Hippocampal formation (tissue), 2 donors: ENCODE measurements at regions not wholly inside any gene's neighbourhood (a gene's known extent, or its start where the extent isn't known, plus 50 kb on each side); places are given as distances from the start of the nearest gene placed in this dataset.
"Not testable (repeated sequence)": the region's sequence is repeated elsewhere in the genome, so short reads cannot be mapped to it uniquely, and the experiment has no call there.

ENCODE experiments used
- DNase-seq, 2 donors: peaks; one replicate each; lab custom pipeline; 2025; lab: John Stamatoyannopoulos, UW

- no peak for DNase-seq
These were observed 298.8 kb upstream of the LYPLAL1 start for GRCh38 chr1:218874801-218875400.

- DNase-seq: no peak
These were observed 295.3 kb upstream of the LYPLAL1 start for GRCh38 chr1:218878369-218878768.

DNA sequence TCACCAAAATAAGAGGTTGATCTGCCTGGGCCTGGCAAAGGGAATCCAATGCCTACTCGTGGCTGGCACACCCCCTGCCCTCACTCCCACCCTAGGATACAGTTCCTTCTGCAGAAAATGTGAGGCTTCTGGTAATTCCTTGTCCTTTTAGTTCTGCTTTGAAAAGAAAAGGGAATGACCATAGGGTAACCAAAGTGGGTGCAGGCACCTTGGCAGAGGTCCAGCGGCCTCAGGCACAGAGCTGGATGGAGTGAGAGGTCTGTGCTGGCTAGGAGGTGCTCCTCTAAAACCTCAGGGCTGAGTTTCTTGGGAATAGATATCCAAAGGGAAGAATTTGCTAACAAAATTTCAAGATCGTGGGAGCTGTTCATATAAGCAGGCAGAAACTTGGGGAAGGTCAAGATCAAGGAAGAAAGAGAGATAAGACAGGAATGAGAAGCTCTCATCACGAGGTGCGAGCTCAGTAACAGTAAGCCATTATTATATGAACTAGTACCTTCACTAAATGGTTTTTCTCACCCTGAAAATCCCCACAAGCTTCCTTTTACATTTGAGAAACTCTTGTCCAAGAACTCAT lies 293.1 kb upstream of the LYPLAL1 start:
- no peak for DNase-seq

GRCh38 chr1:218882454-218882853 lies 291.2 kb upstream of the LYPLAL1 start:
- DNase-seq: no peak

DNA sequence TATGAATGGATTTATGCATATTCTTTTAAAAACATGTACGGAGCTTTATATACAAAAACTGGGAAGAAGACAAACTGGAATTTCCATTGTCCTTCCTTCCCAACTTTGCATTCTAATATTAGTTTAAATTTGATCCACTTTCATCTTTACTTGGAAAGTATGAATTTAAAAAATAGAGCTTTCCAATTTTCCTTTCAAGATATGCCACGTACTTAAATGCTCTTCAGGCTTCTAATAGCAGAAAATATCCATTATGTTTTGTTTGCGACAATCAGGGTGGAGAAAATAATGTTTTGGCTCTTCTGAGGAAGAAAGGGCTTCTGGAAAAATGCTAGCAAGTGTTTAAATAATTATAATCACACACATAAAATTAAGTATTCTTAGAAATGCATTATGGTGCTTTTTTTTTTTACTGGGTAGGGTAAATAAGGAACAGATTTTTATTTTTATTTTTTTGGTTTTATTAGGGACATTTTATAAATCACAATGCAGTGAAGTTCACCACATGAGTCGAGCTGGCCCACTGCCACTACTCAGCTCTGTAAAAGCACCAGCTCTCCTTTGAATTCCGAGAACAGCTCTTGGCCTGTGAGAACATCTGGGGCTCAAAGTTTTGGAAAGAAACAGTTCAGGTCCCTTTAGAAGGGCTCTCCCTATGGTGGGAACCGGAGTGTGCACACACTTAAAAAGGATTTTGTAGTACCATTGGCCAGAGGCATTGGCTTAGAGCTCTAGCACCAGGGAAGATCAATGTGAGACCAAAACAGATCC lies 287.4 kb upstream of the LYPLAL1 start:
- DNase-seq: peak in 1 of 2 donors; percentile 1

DNA sequence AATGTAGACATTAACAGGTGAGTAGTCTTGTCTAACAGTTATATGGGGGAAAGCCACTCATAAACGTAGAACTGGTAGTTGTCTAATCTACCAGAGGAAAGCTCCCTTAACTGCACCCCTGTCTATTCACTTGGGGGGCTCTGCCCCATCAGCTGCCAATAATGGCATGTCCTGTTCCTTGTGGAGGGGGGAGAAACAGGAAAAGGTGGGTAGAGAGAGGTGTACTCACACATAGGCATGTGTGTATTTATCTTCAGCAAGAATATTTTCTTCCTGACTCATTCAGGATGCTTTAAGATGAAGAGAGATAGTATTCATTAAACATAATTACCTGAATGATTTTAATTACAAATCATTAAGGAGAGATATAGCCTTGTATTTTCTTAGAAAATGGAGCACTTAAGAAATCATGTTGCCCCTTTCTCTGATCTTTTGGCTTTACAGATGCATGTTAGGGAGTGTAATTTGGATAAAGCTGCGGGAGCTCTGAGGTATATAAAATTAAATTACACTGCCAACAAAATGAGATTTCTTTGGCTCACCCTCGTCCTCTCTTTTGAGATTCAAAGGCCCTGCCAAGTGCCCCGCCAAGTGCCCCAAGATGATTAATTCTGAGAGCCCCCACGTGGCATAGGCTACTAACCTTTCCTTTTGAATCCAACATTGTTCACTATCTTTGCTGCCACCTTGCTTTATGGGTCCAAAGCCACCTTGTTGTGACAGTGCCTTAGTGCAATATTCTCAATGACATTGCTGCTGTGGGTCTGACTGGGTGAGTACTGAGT lies 286.3 kb upstream of the LYPLAL1 start:
- DNase-seq: no peak

- peak in 1 of 2 donors; percentile 8 for DNase-seq
These were observed 283.2 kb upstream of the LYPLAL1 start for GRCh38 chr1:218890451-218890850.

- no peak for DNase-seq
These were observed 282.1 kb upstream of the LYPLAL1 start for GRCh38 chr1:218891577-218891976.

DNA sequence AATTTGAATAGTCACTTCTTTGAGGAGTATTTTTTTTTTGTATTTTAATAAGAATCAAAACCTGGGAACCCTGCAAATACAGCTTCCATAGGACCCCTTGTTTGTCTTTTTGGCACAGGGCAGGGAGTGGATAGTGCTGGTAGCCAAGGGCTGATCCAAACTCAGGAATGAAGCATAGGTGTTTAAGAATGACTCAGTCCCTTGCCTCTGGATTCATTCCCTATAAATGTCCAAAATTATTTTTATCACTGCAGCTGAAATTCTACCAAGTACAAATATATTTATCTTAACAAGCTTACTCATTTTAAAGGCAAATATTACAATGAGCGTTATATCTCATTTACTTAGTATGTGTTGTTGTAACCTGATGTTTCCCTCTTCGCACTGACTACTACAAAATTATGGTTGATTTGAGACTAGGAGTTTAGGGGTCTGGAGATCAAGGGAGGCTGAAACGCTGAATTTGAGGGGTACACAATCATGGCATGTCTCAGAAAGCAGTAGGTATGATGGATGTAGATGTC lies 278.6 kb upstream of the LYPLAL1 start:
- no peak for DNase-seq

- no peak for DNase-seq
These were observed 277.5 kb upstream of the LYPLAL1 start for GRCh38 chr1:218896202-218896601.

GRCh38 chr1:218898921-218899320 lies 274.8 kb upstream of the LYPLAL1 start:
- no peak for DNase-seq

DNA sequence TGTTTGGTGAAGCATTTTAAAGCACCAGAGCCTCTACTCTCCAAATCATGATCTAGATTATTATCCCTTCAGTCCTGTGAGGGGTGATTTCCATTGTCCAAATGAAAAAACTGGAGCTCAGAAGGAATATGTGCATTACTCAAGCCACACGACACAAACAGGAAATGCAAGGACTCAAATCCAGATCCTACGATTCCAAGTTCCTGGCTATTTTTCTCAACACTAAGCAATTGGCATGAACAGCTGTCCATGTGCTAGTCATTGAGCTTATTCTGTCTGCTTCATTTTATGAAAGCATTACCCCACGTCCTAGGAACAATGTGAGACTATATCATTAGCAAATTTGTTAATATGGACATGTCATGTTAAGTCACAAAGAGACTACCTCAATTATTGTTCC lies 273.1 kb upstream of the LYPLAL1 start:
- DNase-seq: no peak

DNA sequence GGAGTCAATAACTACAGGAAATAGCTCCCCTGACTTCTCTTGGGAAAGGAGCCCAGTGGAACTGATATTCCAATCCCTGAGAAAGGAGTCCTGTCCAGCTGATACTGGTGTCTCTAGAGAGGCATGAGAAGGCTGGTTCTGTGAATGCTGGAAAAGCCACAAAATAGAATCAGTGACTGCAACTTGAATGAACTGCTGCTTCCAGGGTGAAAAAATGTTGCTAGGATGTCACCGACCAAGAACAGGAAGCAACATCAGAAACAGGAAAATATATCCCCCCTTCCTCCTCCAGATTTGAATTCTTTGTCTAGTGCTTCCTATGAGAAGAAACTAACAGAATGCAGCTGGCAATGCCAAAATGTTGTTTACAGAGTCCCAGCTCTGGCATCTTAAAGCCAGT lies 269.3 kb upstream of the LYPLAL1 start:
- no peak for DNase-seq

DNA sequence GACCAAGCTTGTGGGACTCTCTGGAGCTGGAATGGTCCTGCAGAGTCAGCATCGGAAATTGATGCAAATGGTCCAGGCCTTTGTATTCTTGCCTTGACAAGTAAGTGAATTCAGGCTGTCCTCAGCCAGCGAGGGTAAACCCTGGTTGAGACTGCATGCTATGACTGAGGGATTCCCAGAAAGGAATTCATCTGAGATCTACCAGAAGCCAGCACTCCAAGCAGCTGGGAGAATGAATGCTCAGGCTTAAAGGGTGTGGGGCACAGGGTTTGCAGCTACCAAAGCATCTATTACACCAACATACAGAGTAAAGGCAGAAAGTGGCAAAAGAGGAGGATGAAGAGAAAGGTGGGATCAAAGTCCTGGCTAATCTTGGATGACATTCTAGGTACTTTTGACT lies 257.0 kb upstream of the LYPLAL1 start:
- no peak for DNase-seq

- no peak for DNase-seq
These were observed 256.0 kb upstream of the LYPLAL1 start for GRCh38 chr1:218917656-218918055.

DNA sequence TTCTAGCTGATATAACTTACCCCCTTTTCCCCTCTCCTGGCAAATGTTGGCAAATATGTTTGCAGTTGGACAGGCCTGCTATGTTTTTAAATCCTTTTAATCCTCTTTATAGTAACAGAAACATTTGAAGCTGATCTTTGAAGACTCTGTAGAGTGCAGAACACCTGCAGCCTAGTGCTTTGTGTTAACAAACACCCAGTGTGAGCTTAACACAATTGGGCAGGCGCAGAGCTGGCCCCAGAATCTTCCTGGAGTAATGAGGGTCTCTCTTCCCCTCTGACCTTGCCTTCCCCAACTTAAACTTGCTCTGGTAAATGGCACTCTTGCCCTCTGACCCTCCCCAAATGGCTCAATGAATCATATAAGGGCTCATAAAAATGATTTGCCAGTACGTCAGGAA lies 247.9 kb upstream of the LYPLAL1 start:
- DNase-seq: no peak

DNA sequence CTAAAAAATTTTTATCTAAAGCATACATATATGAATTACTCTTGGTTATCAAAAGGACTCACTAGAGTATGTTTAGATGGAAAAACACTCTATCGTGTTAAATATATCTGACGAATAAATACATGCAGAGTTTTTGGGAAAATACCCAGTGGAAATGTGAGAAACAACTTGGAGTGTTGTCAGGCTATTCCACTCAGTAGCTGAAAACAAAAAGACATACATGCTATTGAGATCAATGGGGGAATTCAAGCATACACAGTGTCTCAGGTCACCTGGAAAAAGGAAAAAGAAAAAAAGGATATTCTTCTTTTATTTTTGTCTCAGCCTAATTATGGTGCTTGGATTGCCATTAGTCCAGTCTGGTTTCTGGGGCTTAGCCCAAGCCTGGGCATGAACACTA lies 247.0 kb upstream of the LYPLAL1 start:
- no peak for DNase-seq

DNA sequence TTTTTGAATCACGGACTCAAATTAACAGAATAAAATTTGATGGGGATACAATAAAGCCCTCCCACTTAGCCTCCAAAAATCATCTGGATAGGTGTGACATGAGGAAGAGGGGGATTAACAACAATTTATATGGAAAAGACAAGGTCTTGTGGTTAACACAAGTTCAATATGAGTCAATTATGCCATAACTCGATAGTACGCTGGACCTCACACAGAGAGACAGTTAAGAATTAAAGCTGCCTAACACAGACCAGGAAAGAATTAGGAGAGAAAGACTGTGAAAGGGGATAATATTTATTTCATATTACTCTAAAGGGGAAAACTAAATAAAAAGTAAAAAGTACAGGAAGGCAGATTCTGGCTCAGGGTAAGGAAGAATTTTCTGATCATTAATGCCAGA lies 243.7 kb upstream of the LYPLAL1 start:
- DNase-seq: no peak

- no peak for DNase-seq
These were observed 243.0 kb upstream of the LYPLAL1 start for GRCh38 chr1:218930472-218931241.

DNA sequence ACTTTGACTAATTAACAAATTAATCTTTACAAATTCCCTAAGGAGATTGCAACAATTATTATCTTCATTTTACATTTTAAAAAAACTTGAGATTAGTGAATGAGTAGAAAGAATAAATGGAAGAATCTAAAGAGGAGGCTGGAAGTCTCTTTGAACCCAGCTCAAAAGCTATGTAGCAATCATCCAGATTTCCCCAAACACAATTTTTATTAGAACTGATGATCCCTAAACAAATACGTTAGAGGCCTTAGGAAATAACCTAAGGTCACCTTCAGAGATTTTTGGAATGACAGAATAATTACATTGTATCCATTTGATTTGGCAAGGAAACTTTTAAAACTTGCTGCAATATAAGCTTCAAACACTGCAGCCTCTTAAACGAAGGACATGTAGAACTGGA lies 242.4 kb upstream of the LYPLAL1 start:
- DNase-seq: no peak

- DNase-seq: no peak
These were observed 240.2 kb upstream of the LYPLAL1 start for GRCh38 chr1:218933513-218933912.

DNA sequence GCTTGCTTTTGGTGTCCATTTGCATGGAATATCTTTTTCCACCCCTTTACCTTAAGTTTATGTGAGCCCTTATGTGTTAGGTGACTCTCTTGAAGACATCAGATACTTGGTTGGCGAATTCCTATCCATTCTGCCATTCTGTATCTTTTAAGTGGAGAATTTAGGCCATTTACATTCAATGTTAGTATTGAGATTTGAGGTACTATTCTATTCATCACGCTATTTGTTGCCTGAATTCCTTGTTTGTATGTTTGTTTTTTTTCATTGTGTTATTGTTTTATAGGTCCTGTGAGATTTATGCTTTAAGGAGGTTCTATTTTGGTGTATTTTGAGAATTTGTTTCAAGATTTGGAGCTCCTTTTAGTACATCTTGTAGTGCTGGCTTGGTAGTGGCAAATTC lies 238.3 kb upstream of the LYPLAL1 start:
- DNase-seq: not testable (repeated sequence)
